Gastroesophageal sphincter (tissue), 3 donors: ENCODE measurements at regions not wholly inside any gene's neighbourhood (a gene's known extent, or its start where the extent isn't known, plus 50 kb on each side); places are given as distances from the start of the nearest gene placed in this dataset.

ENCODE experiments used
- POLR2AphosphoS5 ChIP-seq: sonication (generic); formaldehyde crosslinking; IDR thresholded peaks from one replicate; pipeline ENCODE4 v1.6.1; 2017; ENCODE audit warnings: antibody characterized with exemption
- TF ChIP-seq, protein P1 (sequence below), 4 experiments: fragments of 200-600 bp in 2 of 4; fragments of 450-650 bp in 2 of 4; sonication (generic) in 1 of 4; IDR thresholded peaks; one replicate each; pipeline ENCODE4 v1.5.1; 2017 to 2019; ENCODE audit warnings: antibody characterized with exemption in 4 of 4, mild to moderate bottlenecking in 2 of 4, moderate library complexity in 2 of 4

- TF ChIP-seq, protein P1, sequence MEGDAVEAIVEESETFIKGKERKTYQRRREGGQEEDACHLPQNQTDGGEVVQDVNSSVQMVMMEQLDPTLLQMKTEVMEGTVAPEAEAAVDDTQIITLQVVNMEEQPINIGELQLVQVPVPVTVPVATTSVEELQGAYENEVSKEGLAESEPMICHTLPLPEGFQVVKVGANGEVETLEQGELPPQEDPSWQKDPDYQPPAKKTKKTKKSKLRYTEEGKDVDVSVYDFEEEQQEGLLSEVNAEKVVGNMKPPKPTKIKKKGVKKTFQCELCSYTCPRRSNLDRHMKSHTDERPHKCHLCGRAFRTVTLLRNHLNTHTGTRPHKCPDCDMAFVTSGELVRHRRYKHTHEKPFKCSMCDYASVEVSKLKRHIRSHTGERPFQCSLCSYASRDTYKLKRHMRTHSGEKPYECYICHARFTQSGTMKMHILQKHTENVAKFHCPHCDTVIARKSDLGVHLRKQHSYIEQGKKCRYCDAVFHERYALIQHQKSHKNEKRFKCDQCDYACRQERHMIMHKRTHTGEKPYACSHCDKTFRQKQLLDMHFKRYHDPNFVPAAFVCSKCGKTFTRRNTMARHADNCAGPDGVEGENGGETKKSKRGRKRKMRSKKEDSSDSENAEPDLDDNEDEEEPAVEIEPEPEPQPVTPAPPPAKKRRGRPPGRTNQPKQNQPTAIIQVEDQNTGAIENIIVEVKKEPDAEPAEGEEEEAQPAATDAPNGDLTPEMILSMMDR (IDR thresholded peaks at IDR 0.05): no peak
- no peak for TF ChIP-seq POLR2AphosphoS5
Measured at GRCh38 chr4:146054676-146055075, 116.1 kb upstream of the ZNF827 start.
